Left ventricle myocardium inferior (tissue), 1 donor: ENCODE measurements at regions not wholly inside any gene's neighbourhood (a gene's known extent, or its start where the extent isn't known, plus 50 kb on each side); places are given as distances from the start of the nearest gene placed in this dataset.

Experiments
- DNase-seq: peaks from one replicate; pipeline ENCODE4 v3.0.0-alpha.2; 2020
- H3K27ac ChIP-seq: fragments of 200-600 bp; replicated peaks from 2 replicates; pipeline ENCODE4 v1.8.0; 2021
- H3K27me3 ChIP-seq: fragments of 200-600 bp; 2 replicates; pipeline ENCODE4 v1.8.0; 2021; ENCODE audit warnings: low read depth
- H3K36me3 ChIP-seq: fragments of 200-600 bp; 2 replicates; pipeline ENCODE4 v1.8.0; 2021
- H3K4me1 ChIP-seq: fragments of 200-600 bp; 2 replicates; pipeline ENCODE4 v1.8.0; 2021
- H3K4me3 ChIP-seq: fragments of 200-600 bp; 2 replicates; pipeline ENCODE4 v1.8.0; 2021; ENCODE audit warnings: mild to moderate bottlenecking, moderate library complexity
- H3K9me3 ChIP-seq: fragments of 200-600 bp; replicated peaks from 2 replicates; pipeline ENCODE4 v1.8.0; 2021
- intact Hi-C: fragments of 100-400 bp; cut with micrococcal nuclease; formaldehyde crosslinking; loops from one replicate; pipeline ENCODE4 v1.11.0; 2022
- TF ChIP-seq, protein P1 (sequence below): fragments of 200-600 bp; IDR thresholded peaks from 2 replicates; pipeline ENCODE4 v1.8.0; 2021; ENCODE audit warnings: antibody characterized with exemption, mild to moderate bottlenecking, borderline replicate concordance
- donor health status: DM: no; HTN: yes; CAD: no; lungs with severe emphysema.

DNA sequence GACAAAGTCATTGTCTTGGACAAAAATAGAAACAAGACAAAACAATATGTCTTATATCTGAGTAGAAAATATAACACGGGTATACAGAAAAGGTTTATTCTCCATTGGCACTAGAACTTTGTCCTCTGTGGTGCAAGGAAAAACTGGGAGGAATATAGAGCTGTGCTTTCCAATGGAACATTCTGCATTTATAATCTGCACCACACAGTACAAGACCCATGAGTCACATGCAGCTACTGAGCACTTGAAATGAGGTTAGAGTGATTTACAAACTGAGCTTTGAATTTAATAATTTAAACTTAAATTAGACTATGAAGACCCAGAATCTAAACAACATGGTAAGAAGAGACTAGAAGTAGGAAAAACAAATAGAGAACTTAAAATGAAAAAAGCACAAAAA lies 86.1 kb downstream of the RAP2A start:
- Histone ChIP-seq H3K27me3 (no peaks in the 10 kb centered on the region), H3K27ac (no peak overlapping the region), H3K9me3 (no peaks in the 10 kb centered on the region), H3K4me3 (no peak overlapping the region), H3K36me3 (no peaks in the 10 kb centered on the region), H3K4me1 (no peaks in the 10 kb centered on the region)
- intact Hi-C loops, result no loop called here
- TF ChIP-seq, protein P1, sequence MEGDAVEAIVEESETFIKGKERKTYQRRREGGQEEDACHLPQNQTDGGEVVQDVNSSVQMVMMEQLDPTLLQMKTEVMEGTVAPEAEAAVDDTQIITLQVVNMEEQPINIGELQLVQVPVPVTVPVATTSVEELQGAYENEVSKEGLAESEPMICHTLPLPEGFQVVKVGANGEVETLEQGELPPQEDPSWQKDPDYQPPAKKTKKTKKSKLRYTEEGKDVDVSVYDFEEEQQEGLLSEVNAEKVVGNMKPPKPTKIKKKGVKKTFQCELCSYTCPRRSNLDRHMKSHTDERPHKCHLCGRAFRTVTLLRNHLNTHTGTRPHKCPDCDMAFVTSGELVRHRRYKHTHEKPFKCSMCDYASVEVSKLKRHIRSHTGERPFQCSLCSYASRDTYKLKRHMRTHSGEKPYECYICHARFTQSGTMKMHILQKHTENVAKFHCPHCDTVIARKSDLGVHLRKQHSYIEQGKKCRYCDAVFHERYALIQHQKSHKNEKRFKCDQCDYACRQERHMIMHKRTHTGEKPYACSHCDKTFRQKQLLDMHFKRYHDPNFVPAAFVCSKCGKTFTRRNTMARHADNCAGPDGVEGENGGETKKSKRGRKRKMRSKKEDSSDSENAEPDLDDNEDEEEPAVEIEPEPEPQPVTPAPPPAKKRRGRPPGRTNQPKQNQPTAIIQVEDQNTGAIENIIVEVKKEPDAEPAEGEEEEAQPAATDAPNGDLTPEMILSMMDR, result no peak
- no peak for DNase-seq

DNA sequence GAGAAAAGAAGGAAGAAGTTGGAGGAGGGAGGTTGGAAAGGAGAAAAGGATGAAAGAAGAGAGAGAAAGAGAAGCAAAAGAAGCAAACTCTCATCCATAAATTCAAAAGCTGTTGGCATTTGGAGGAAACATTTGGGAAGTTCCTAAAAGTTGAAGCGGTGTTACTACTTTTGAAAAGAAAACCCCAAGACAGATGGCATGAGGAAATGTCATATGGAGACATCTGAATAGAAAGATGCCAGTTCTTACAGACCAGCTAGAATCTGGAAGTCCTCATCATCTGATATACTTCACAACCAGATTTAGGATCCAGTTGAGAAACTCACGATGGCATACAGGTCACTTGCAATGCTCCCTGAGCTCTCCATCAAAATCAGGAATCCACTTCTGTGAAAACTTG lies 86.9 kb downstream of the RAP2A start:
- TF ChIP-seq, protein P1, result no peak
- H3K27ac ChIP-seq, result no peak overlapping the region
- no peaks in the 10 kb centered on the region for H3K27me3 ChIP-seq
- intact Hi-C loops, result no loop called here
- no peak for DNase-seq
- H3K4me1 ChIP-seq, result no peaks in the 10 kb centered on the region
- H3K4me3 ChIP-seq, result no peak overlapping the region
- H3K36me3 ChIP-seq, result no peaks in the 10 kb centered on the region
- H3K9me3 ChIP-seq, result no peaks in the 10 kb centered on the region

DNA sequence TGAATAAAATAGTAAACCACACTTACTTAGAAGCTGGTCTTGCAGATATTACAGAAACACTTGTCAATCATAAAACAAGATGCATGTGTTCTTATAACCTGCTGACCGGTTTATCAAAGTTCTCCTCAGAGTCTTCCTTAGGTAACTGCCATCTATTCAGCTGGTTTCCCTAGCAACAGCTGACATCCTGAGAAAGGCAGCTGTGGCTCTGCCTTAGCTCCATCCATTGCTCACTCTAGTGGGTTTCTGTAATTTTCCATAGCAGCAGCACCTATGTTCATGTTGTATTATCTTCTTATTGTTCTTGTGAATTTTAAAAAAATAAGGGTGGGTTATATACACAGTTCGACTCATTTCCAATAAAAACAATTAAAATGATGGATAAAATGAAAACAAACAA lies 87.8 kb downstream of the RAP2A start:
- H3K27ac ChIP-seq, result no peak overlapping the region
- no peaks in the 10 kb centered on the region for H3K36me3 ChIP-seq
- H3K4me1 ChIP-seq, result no peaks in the 10 kb centered on the region
- no peak overlapping the region for H3K4me3 ChIP-seq
- no peaks in the 10 kb centered on the region for H3K9me3 ChIP-seq
- no peaks in the 10 kb centered on the region for H3K27me3 ChIP-seq
- DNase-seq, result no peak
- TF ChIP-seq, protein P1, result no peak
- intact Hi-C loops, result no loop called here

DNA sequence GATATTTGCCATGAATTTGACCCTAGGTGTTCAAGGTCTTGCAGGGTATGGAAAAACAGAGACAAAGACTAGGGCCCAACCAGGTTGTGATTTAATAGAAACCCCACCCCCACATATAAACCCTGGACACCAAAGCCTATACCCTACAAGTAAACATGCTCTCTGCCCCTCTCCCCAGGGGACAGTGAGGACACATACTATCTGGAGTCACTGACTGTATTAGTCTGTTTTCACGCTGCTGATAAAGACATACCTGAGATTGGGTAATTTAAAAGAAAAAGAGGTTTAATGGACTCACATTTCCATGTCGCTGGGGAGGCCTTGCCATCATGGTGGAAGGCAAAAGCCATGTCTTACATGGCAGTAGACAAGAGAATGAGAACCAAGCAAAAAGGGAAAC lies 88.3 kb downstream of the RAP2A start:
- Histone ChIP-seq H3K27ac (no peak overlapping the region), H3K27me3 (no peaks in the 10 kb centered on the region), H3K9me3 (no peaks in the 10 kb centered on the region), H3K36me3 (no peaks in the 10 kb centered on the region), H3K4me3 (no peak overlapping the region), H3K4me1 (no peaks in the 10 kb centered on the region)
- TF ChIP-seq, protein P1, result no peak
- no peak for DNase-seq
- intact Hi-C loops, result no loop called here

DNA sequence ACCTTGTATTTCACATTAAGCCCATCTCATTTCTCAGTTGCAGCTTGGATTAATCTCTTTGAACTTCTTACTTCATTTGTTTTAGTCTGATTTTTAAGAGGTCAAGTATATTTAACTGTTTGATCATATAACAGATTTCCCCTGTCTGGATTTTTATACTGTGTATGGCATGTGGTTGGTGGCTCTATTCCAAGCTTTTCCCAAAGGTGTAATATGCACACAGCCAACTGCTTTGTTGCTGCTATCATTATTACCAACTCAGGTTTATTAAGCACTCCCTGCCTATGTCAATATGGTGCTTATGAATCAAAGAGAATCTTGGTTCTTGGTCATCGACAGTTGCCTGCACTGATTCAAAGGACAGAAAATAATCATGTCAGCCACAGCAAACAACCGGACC lies 92.6 kb downstream of the RAP2A start:
- H3K4me1 ChIP-seq, result no peaks in the 10 kb centered on the region
- H3K9me3 ChIP-seq, result no peaks in the 10 kb centered on the region
- H3K4me3 ChIP-seq, result no peak overlapping the region
- TF ChIP-seq, protein P1, result no peak
- no peaks in the 10 kb centered on the region for H3K27me3 ChIP-seq
- no peak overlapping the region for H3K27ac ChIP-seq
- no peaks in the 10 kb centered on the region for H3K36me3 ChIP-seq
- no peak for DNase-seq
- intact Hi-C loops, result no loop called here

DNA sequence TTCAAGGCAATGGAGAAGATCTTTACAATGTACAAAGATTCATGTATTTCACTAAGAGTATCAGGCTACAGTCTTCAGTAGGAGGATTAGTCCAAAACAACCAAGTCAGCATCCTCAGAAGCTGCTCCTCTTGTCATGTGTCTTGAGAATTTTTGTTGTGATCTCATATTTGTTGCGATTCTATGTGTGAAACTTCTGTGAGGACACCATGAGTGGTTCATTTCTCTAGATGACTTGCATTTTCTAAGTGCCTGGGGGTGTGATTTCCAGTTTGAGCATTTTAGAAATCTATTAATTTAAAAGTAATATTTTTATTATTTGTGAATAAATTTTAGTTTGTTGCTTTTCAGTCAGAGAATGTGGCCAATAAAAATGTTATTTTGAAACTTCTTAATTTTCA lies 94.5 kb downstream of the RAP2A start:
- Histone ChIP-seq H3K27ac (no peak overlapping the region), H3K4me1 (no peaks in the 10 kb centered on the region), H3K4me3 (no peak overlapping the region), H3K9me3 (no peaks in the 10 kb centered on the region), H3K36me3 (no peaks in the 10 kb centered on the region), H3K27me3 (no peaks in the 10 kb centered on the region)
- intact Hi-C loops, result no loop called here
- TF ChIP-seq, protein P1, result no peak
- DNase-seq, result no peak
